ENCODE measurements at regions not wholly inside any gene's neighbourhood (a gene's known extent, or its start where the extent isn't known, plus 50 kb on each side); places are given as distances from the start of the nearest gene placed in this dataset.

- TF ChIP-seq, protein P1, sequence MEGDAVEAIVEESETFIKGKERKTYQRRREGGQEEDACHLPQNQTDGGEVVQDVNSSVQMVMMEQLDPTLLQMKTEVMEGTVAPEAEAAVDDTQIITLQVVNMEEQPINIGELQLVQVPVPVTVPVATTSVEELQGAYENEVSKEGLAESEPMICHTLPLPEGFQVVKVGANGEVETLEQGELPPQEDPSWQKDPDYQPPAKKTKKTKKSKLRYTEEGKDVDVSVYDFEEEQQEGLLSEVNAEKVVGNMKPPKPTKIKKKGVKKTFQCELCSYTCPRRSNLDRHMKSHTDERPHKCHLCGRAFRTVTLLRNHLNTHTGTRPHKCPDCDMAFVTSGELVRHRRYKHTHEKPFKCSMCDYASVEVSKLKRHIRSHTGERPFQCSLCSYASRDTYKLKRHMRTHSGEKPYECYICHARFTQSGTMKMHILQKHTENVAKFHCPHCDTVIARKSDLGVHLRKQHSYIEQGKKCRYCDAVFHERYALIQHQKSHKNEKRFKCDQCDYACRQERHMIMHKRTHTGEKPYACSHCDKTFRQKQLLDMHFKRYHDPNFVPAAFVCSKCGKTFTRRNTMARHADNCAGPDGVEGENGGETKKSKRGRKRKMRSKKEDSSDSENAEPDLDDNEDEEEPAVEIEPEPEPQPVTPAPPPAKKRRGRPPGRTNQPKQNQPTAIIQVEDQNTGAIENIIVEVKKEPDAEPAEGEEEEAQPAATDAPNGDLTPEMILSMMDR (IDR thresholded peaks at IDR 0.05), result no peak
- TF ChIP-seq POLR2A (IDR thresholded peaks at IDR 0.05) (no peak), POLR2AphosphoS5 (IDR thresholded peaks at IDR 0.05) (no peak), EP300 (IDR thresholded peaks at IDR 0.05) (no peak)
Observed at GRCh38 chr9:107211284-107211923, 71.7 kb upstream of the RAD23B start.
